GM12878 (cell line): ENCODE measurements at regions not wholly inside any gene's neighbourhood (a gene's known extent, or its start where the extent isn't known, plus 50 kb on each side); places are given as distances from the start of the nearest gene placed in this dataset.

Experiments used
- ATAC-seq: fragments of 200-7000 bp; cut with Tn5 transposase; 3 replicates; pipeline ENCODE4 v1.9.1; 2020; ENCODE audit warnings: mild to moderate bottlenecking, moderate library complexity
- BruUV-seq: library from RNA; stranded (reverse); fragments of 400-500 nt; replicated peaks from 2 replicates; lab custom pipeline; 2021; lab: Mats Ljungman, UMichigan
- CTCF ChIA-PET: fragments of 300-600 bp; sonication (Branson Sonifier 250); formaldehyde crosslinking; extraction: SDS; loops from one replicate; lab custom pipeline; 2021; ENCODE audit warnings: inconsistent platforms; lab: Yijun Ruan, JAX
- POLR2A ChIA-PET: fragments of 350-600 bp; formaldehyde crosslinking; extraction: SDS; loops from one replicate; lab custom pipeline; 2021; ENCODE audit warnings: inconsistent platforms; lab: Charles Lee
- RAD21 ChIA-PET: fragments of 300-600 bp; sonication (Branson Sonifier 250); formaldehyde crosslinking; loops from one replicate; lab custom pipeline; 2023; ENCODE audit warnings: antibody characterized with exemption; ENCODE audit not compliant: unreplicated experiment; lab: Charles Lee
- SMC1A ChIA-PET: fragments of 300-600 bp; sonication (Branson Sonifier 250); formaldehyde crosslinking; loops from one replicate; lab custom pipeline; 2023; ENCODE audit not compliant: unreplicated experiment, uncharacterized antibody; lab: Charles Lee
- DNase-seq: peaks from one replicate; pipeline ENCODE4 v3.0.0-alpha.2; 2011; ENCODE audit warnings: low read depth, low spot score
- FAIRE-seq: peaks from 3 replicates; lab custom pipeline; 2011; peaks lifted over from hg19 to GRCh38; lab: Jason Lieb, UNC
- H2AFZ ChIP-seq: 2 replicates; pipeline ENCODE4 v1.6.0; 2011; ENCODE audit warnings: low read depth, low read length, control low read depth; ENCODE audit not compliant: control insufficient read depth
- H3K27ac ChIP-seq: 2 replicates; pipeline ENCODE4 v1.5.1; 2011; ENCODE audit warnings: control low read depth; ENCODE audit not compliant: control insufficient read depth, insufficient read depth
- H3K27me3 ChIP-seq, 2 experiments: replicated peaks in 1 of 2; 2 replicates each; pipeline versions ENCODE4 v1.6.0 to v1.6.1; 2011; ENCODE audit warnings: low read length in 1 of 2; ENCODE audit not compliant: control insufficient read depth in 2 of 2, insufficient read depth in 2 of 2
- H3K36me3 ChIP-seq, 2 experiments: 2 replicates each; pipeline ENCODE4 v1.5.1; 2011; ENCODE audit warnings: low read length in 1 of 2; ENCODE audit not compliant: control insufficient read depth in 2 of 2, insufficient read depth in 2 of 2
- H3K4me1 ChIP-seq: 2 replicates; pipeline ENCODE4 v1.6.1; 2011; ENCODE audit warnings: mild to moderate bottlenecking, low read length, moderate library complexity, mixed read lengths; ENCODE audit not compliant: control insufficient read depth, insufficient read depth
- H3K4me2 ChIP-seq: 2 replicates; pipeline ENCODE4 v1.6.0; 2011; ENCODE audit warnings: control low read depth; ENCODE audit not compliant: control insufficient read depth, insufficient read depth
- H3K4me3 ChIP-seq: fragments of 200-600 bp; sonication (generic); 2 replicates; pipeline ENCODE4 v1.5.1; 2016
- H3K79me2 ChIP-seq: 2 replicates; pipeline ENCODE4 v1.6.0; 2011; ENCODE audit warnings: low read length; ENCODE audit not compliant: control insufficient read depth, insufficient read depth
- H3K9ac ChIP-seq: 2 replicates; pipeline ENCODE4 v1.8.0; 2011; ENCODE audit warnings: low read length, control low read depth, mixed read lengths; ENCODE audit not compliant: control insufficient read depth, insufficient read depth
- H3K9me3 ChIP-seq: replicated peaks from 3 replicates; pipeline ENCODE4 v1.5.1; 2011; ENCODE audit warnings: mild to moderate bottlenecking, low read length; ENCODE audit not compliant: control insufficient read depth, insufficient read depth
- H4K20me1 ChIP-seq: 2 replicates; pipeline ENCODE4 v1.6.0; 2011; ENCODE audit not compliant: control insufficient read depth, insufficient read depth
- BRCA1 ChIP-seq: IDR thresholded peaks from 2 replicates; pipeline ENCODE4 v1.6.1; 2011; ENCODE audit warnings: low read depth, low read length, improper control_type of control experiment
- CREM ChIP-seq: IDR thresholded peaks from 2 replicates; pipeline ENCODE4 v1.6.1; 2014; ENCODE audit warnings: antibody characterized with exemption, low read depth
- EED ChIP-seq: sonication (generic); IDR thresholded peaks from 2 replicates; pipeline ENCODE4 v1.6.1; 2016; ENCODE audit warnings: antibody characterized with exemption, low read depth
- ESRRA ChIP-seq: IDR thresholded peaks from 2 replicates; pipeline ENCODE4 v1.6.1; 2012; ENCODE audit warnings: mild to moderate bottlenecking, low read length, improper control_type of control experiment
- JUNB ChIP-seq: IDR thresholded peaks from 2 replicates; pipeline ENCODE4 v1.6.1; 2016; ENCODE audit warnings: antibody characterized with exemption, mild to moderate bottlenecking
- MEF2A ChIP-seq: IDR thresholded peaks from 2 replicates; pipeline ENCODE4 v1.6.1; 2011; ENCODE audit warnings: low read depth, mild to moderate bottlenecking, low read length, moderate library complexity; ENCODE audit not compliant: insufficient read depth
- MTA2 ChIP-seq: fragments of 450-650 bp; IDR thresholded peaks from 2 replicates; pipeline ENCODE4 v1.6.1; 2016; ENCODE audit warnings: low read depth, mild to moderate bottlenecking, moderate library complexity
- NFXL1 ChIP-seq: fragments of 450-650 bp; IDR thresholded peaks from 2 replicates; pipeline ENCODE4 v1.6.1; 2017; ENCODE audit warnings: antibody characterized with exemption, mild to moderate bottlenecking, borderline replicate concordance
- TAF1 ChIP-seq: IDR thresholded peaks from 2 replicates; pipeline ENCODE4 v1.6.1; 2011; ENCODE audit warnings: mild to moderate bottlenecking, low read depth, low read length, borderline replicate concordance
- TCF7 ChIP-seq: IDR thresholded peaks from 2 replicates; pipeline ENCODE4 v1.6.1; 2014; ENCODE audit warnings: antibody characterized with exemption, borderline replicate concordance
- ZSCAN29 ChIP-seq: fragments of 450-650 bp; IDR thresholded peaks from 2 replicates; pipeline ENCODE4 v1.6.1; 2017; ENCODE audit warnings: mild to moderate bottlenecking, moderate library complexity
- WGBS: methylation state at CpG from one replicate; pipeline ENCODE4 v1.1.6; 2016; ENCODE audit warnings: low lambda C conversion rate; ENCODE audit not compliant: insufficient replicate concordance, insufficient coverage; ENCODE audit errors: missing lambda C conversion rate; 5-methylcytosine and 5-hydroxymethylcytosine counted together
- in situ Hi-C: fragments of 300-500 bp; cut with MboI; formaldehyde crosslinking; loops from 9 replicates; pipeline ENCODE4 v1.14.3; 2018; ENCODE audit warnings: mixed read lengths
- intact Hi-C: fragments of 100-400 bp; cut with micrococcal nuclease; formaldehyde crosslinking; loops from one replicate; pipeline ENCODE4 v1.14.2; 2022; ENCODE audit not compliant: unreplicated experiment
- TF ChIP-seq, protein P1 (sequence below): IDR thresholded peaks from 2 replicates; pipeline ENCODE4 v1.6.1; 2012; ENCODE audit warnings: low read length, inconsistent platforms
- TF ChIP-seq, protein P2 (sequence below): fragments of 450-650 bp; IDR thresholded peaks from 2 replicates; pipeline ENCODE4 v1.6.1; 2017; ENCODE audit warnings: mild to moderate bottlenecking, moderate library complexity
- TF ChIP-seq, protein P3 (sequence below): fragments of 450-650 bp; IDR thresholded peaks from 2 replicates; pipeline ENCODE4 v1.6.1; 2018; ENCODE audit warnings: borderline replicate concordance, mild to moderate bottlenecking; ENCODE audit not compliant: partially characterized antibody
- TF ChIP-seq, protein P4 (sequence below): fragments of 450-650 bp; formaldehyde crosslinking; IDR thresholded peaks from 2 replicates; pipeline ENCODE4 v1.5.0; 2022; ENCODE audit warnings: mild to moderate bottlenecking, missing genetic modification characterization

DNA sequence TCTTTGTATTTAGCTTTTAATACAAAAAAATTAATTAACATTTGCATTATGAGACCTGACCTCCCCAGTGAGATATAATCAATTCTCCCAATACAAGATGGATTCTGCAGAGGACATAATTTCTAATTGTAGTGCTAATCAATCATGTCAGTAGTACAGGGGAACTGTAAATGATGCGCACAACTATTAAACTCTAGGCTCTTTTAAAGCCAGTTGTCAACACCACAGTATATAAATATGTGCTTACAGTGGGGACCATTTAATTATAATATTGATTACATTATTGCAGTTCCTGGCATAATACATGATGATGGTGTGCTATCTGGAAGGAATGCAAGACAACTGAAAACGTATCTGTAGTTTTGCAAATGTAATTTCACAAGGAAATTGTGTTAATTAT lies 285.6 kb upstream of the EPHA4 start:
- no peak for DNase-seq
- Histone ChIP-seq H3K36me3 (no peaks in the 10 kb centered on the region), H3K27me3 (no peaks in the 10 kb centered on the region), H3K79me2 (no peaks in the 10 kb centered on the region), H3K9ac (no peak overlapping the region), H3K4me2 (no peak overlapping the region), H4K20me1 (no peaks in the 10 kb centered on the region), H2AFZ (no peak overlapping the region), H3K4me1 (no peaks in the 10 kb centered on the region), H3K9me3 (no peaks in the 10 kb centered on the region), H3K27ac (no peak overlapping the region), H3K4me3 (no peak overlapping the region)
- no peak for ATAC-seq
- BruUV-seq, result no TSS peak
- RAD21 ChIA-PET, result no interaction called here
- POLR2A ChIA-PET, result no interaction called here
- intact Hi-C loops, result no loop called here
- no peak for FAIRE-seq
- WGBS, result 43% methylated on average over 2 of the region's 2 CpGs
- CTCF ChIA-PET, result no interaction called here
- in situ Hi-C loops, result no loop called here
- SMC1A ChIA-PET, result no interaction called here
- TF ChIP-seq ZSCAN29 (no peak), MTA2 (no peak), EED (no peak), CREM (no peak), TCF7 (no peak), BRCA1 (no peak), TAF1 (no peak), NFXL1 (no peak), MEF2A (no peak), JUNB (no peak), ESRRA (no peak)
- TF ChIP-seq, protein P1, sequence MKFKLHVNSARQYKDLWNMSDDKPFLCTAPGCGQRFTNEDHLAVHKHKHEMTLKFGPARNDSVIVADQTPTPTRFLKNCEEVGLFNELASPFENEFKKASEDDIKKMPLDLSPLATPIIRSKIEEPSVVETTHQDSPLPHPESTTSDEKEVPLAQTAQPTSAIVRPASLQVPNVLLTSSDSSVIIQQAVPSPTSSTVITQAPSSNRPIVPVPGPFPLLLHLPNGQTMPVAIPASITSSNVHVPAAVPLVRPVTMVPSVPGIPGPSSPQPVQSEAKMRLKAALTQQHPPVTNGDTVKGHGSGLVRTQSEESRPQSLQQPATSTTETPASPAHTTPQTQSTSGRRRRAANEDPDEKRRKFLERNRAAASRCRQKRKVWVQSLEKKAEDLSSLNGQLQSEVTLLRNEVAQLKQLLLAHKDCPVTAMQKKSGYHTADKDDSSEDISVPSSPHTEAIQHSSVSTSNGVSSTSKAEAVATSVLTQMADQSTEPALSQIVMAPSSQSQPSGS, result no peak
- TF ChIP-seq, protein P2, sequence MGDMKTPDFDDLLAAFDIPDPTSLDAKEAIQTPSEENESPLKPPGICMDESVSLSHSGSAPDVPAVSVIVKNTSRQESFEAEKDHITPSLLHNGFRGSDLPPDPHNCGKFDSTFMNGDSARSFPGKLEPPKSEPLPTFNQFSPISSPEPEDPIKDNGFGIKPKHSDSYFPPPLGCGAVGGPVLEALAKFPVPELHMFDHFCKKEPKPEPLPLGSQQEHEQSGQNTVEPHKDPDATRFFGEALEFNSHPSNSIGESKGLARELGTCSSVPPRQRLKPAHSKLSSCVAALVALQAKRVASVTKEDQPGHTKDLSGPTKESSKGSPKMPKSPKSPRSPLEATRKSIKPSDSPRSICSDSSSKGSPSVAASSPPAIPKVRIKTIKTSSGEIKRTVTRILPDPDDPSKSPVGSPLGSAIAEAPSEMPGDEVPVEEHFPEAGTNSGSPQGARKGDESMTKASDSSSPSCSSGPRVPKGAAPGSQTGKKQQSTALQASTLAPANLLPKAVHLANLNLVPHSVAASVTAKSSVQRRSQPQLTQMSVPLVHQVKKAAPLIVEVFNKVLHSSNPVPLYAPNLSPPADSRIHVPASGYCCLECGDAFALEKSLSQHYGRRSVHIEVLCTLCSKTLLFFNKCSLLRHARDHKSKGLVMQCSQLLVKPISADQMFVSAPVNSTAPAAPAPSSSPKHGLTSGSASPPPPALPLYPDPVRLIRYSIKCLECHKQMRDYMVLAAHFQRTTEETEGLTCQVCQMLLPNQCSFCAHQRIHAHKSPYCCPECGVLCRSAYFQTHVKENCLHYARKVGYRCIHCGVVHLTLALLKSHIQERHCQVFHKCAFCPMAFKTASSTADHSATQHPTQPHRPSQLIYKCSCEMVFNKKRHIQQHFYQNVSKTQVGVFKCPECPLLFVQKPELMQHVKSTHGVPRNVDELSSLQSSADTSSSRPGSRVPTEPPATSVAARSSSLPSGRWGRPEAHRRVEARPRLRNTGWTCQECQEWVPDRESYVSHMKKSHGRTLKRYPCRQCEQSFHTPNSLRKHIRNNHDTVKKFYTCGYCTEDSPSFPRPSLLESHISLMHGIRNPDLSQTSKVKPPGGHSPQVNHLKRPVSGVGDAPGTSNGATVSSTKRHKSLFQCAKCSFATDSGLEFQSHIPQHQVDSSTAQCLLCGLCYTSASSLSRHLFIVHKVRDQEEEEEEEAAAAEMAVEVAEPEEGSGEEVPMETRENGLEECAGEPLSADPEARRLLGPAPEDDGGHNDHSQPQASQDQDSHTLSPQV, result no peak
- TF ChIP-seq, protein P3, sequence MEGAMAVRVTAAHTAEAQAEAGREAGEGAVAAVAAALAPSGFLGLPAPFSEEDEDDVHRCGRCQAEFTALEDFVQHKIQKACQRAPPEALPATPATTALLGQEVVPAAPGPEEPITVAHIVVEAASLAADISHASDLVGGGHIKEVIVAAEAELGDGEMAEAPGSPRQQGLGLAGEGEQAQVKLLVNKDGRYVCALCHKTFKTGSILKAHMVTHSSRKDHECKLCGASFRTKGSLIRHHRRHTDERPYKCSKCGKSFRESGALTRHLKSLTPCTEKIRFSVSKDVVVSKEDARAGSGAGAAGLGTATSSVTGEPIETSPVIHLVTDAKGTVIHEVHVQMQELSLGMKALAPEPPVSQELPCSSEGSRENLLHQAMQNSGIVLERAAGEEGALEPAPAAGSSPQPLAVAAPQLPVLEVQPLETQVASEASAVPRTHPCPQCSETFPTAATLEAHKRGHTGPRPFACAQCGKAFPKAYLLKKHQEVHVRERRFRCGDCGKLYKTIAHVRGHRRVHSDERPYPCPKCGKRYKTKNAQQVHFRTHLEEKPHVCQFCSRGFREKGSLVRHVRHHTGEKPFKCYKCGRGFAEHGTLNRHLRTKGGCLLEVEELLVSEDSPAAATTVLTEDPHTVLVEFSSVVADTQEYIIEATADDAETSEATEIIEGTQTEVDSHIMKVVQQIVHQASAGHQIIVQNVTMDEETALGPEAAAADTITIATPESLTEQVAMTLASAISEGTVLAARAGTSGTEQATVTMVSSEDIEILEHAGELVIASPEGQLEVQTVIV, result no peak
- TF ChIP-seq, protein P4, sequence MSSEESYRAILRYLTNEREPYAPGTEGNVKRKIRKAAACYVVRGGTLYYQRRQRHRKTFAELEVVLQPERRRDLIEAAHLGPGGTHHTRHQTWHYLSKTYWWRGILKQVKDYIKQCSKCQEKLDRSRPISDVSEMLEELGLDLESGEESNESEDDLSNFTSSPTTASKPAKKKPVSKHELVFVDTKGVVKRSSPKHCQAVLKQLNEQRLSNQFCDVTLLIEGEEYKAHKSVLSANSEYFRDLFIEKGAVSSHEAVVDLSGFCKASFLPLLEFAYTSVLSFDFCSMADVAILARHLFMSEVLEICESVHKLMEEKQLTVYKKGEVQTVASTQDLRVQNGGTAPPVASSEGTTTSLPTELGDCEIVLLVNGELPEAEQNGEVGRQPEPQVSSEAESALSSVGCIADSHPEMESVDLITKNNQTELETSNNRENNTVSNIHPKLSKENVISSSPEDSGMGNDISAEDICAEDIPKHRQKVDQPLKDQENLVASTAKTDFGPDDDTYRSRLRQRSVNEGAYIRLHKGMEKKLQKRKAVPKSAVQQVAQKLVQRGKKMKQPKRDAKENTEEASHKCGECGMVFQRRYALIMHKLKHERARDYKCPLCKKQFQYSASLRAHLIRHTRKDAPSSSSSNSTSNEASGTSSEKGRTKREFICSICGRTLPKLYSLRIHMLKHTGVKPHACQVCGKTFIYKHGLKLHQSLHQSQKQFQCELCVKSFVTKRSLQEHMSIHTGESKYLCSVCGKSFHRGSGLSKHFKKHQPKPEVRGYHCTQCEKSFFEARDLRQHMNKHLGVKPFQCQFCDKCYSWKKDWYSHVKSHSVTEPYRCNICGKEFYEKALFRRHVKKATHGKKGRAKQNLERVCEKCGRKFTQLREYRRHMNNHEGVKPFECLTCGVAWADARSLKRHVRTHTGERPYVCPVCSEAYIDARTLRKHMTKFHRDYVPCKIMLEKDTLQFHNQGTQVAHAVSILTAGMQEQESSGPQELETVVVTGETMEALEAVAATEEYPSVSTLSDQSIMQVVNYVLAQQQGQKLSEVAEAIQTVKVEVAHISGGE (CRISPR knock-in tag), result no peak
